ENCODE measurements at regions not wholly inside any gene's neighbourhood (a gene's known extent, or its start where the extent isn't known, plus 50 kb on each side); places are given as distances from the start of the nearest gene placed in this dataset.

DNA sequence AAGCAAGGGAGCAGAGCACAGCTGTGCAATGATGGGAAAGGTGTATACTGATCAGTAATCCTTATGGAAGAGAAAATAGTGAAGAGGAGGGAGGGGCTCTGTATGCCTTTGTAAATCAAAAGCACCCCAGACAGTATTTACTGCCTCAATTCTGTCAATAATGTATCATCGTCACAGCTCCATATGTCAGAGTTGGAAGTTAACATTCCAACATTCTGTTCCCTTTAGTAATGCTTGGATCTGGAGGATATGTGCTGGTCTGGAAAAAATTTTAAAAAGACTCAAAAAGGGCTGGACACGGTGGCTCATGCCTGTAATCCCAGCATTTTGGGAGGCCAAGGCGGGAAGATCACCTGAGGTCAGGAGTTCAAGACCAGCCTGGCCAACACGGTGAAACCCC lies 310.4 kb downstream of the ACTL7B start:
- no peak overlapping the region for H3K9ac ChIP-seq (ENCODE audit: control insufficient read depth, extremely low read depth, insufficient read depth, low read length)
- H3K36me3 ChIP-seq (ENCODE audit: control insufficient read depth in 2 of 2, extremely low read depth in 1 of 2, insufficient read depth in 2 of 2, low read length in 2 of 2): no peaks in the 10 kb centered on the region
- TF ChIP-seq EZH2 (IDR thresholded peaks at IDR 0.05; ENCODE audit: low read length) (no peak), CTCF (optimal IDR thresholded peaks at IDR 0.05 in 1 of 3, IDR thresholded peaks at IDR 0.05 in 1 of 3, conservative IDR thresholded peaks at IDR 0.05 in 1 of 3; ENCODE audit: extremely low read depth in 1 of 3, insufficient read depth in 2 of 3, low read length in 3 of 3) (no peak)
- H3K27me3 ChIP-seq (ENCODE audit: control insufficient read depth, extremely low read depth, insufficient read depth, low read length): no peaks in the 10 kb centered on the region
- H3K4me2 ChIP-seq (ENCODE audit: control insufficient read depth, extremely low read depth, insufficient read depth, low read depth, low read length): no peak overlapping the region
- H3K79me2 ChIP-seq (ENCODE audit: control insufficient read depth, insufficient read depth, low read length): no peaks in the 10 kb centered on the region
- H4K20me1 ChIP-seq (ENCODE audit: control insufficient read depth, extremely low read depth, insufficient read depth, low read length): no peaks in the 10 kb centered on the region
- no peak overlapping the region for H2AFZ ChIP-seq (ENCODE audit: control insufficient read depth, low read length)
- H3K4me1 ChIP-seq (ENCODE audit: control insufficient read depth, extremely low read depth, insufficient read depth, low read length): peaks cover 39% of the 10 kb centered on the region
- no peak overlapping the region for H3K4me3 ChIP-seq (ENCODE audit: control insufficient read depth in 2 of 3, extremely low read depth in 1 of 3, insufficient read depth in 2 of 3, low read depth in 1 of 3, low read length in 3 of 3)
- DNase-seq (ENCODE audit: low read depth, low spot score): no peak
- dilution Hi-C loops (cut with MboI; ENCODE audit: extremely low pct_ligation_motif_present, low sequenced_read_pairs): no loop called here
- no peak for FAIRE-seq
- H3K27ac ChIP-seq (ENCODE audit: control insufficient read depth, insufficient read depth, low read length): no peak overlapping the region
- H3K9me3 ChIP-seq (ENCODE audit: control insufficient read depth, low read depth, low read length): no peaks in the 10 kb centered on the region
- H3K9me1 ChIP-seq (ENCODE audit: control insufficient read depth, extremely low read depth, insufficient read depth, low read length): no peaks in the 10 kb centered on the region

DNA sequence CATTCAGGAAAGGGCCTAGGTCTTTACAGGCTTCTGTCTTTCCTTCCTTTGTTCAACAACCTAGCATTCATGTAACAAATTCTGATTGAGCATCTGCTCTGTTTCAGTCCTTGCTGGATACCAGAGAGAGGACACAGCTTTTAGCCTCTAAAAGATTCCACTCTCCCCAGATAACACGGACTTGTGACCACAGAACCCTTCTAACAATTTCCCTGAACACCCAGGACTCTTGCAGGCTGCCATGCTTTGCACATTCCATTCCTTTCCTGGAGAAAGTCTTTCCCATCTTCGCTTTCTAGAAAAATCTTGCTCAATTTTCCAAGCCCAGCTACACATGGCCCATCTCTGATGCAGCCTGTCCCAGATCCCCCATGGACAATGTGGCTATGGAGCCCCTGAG lies 310.9 kb downstream of the ACTL7B start:
- no peaks in the 10 kb centered on the region for H3K27me3 ChIP-seq (ENCODE audit: control insufficient read depth, extremely low read depth, insufficient read depth, low read length)
- DNase-seq (ENCODE audit: low read depth, low spot score): no peak
- no peak overlapping the region for H3K9ac ChIP-seq (ENCODE audit: control insufficient read depth, extremely low read depth, insufficient read depth, low read length)
- FAIRE-seq: no peak
- peaks cover 33% of the 10 kb centered on the region for H3K4me1 ChIP-seq (ENCODE audit: control insufficient read depth, extremely low read depth, insufficient read depth, low read length)
- no peak for TF ChIP-seq EZH2 (IDR thresholded peaks at IDR 0.05; ENCODE audit: low read length)
- TF ChIP-seq CTCF (optimal IDR thresholded peaks at IDR 0.05 in 1 of 3, IDR thresholded peaks at IDR 0.05 in 1 of 3, conservative IDR thresholded peaks at IDR 0.05 in 1 of 3; ENCODE audit: extremely low read depth in 1 of 3, insufficient read depth in 2 of 3, low read length in 3 of 3): no peak
- no peak overlapping the region for H3K27ac ChIP-seq (ENCODE audit: control insufficient read depth, insufficient read depth, low read length)
- H4K20me1 ChIP-seq (ENCODE audit: control insufficient read depth, extremely low read depth, insufficient read depth, low read length): no peaks in the 10 kb centered on the region
- no peaks in the 10 kb centered on the region for H3K9me3 ChIP-seq (ENCODE audit: control insufficient read depth, low read depth, low read length)
- H3K36me3 ChIP-seq (ENCODE audit: control insufficient read depth in 2 of 2, extremely low read depth in 1 of 2, insufficient read depth in 2 of 2, low read length in 2 of 2): no peaks in the 10 kb centered on the region
- no peaks in the 10 kb centered on the region for H3K9me1 ChIP-seq (ENCODE audit: control insufficient read depth, extremely low read depth, insufficient read depth, low read length)
- dilution Hi-C loops (cut with MboI; ENCODE audit: extremely low pct_ligation_motif_present, low sequenced_read_pairs): no loop called here
- H3K4me3 ChIP-seq (ENCODE audit: control insufficient read depth in 2 of 3, extremely low read depth in 1 of 3, insufficient read depth in 2 of 3, low read depth in 1 of 3, low read length in 3 of 3): no peak overlapping the region
- no peak overlapping the region for H3K4me2 ChIP-seq (ENCODE audit: control insufficient read depth, extremely low read depth, insufficient read depth, low read depth, low read length)
- no peak overlapping the region for H2AFZ ChIP-seq (ENCODE audit: control insufficient read depth, low read length)
- no peaks in the 10 kb centered on the region for H3K79me2 ChIP-seq (ENCODE audit: control insufficient read depth, insufficient read depth, low read length)

All from keratinocyte (primary cell).